GM21423 (cell line): ENCODE measurements at regions not wholly inside any gene's neighbourhood (a gene's known extent, or its start where the extent isn't known, plus 50 kb on each side); places are given as distances from the start of the nearest gene placed in this dataset.

Experiments
- ATAC-seq: cut with Tn5 transposase; IDR thresholded peaks from one replicate; pipeline ENCODE4 v1.9.1; 2021; ENCODE audit warnings: mild to moderate bottlenecking, moderate library complexity; ENCODE audit not compliant: unreplicated experiment

DNA sequence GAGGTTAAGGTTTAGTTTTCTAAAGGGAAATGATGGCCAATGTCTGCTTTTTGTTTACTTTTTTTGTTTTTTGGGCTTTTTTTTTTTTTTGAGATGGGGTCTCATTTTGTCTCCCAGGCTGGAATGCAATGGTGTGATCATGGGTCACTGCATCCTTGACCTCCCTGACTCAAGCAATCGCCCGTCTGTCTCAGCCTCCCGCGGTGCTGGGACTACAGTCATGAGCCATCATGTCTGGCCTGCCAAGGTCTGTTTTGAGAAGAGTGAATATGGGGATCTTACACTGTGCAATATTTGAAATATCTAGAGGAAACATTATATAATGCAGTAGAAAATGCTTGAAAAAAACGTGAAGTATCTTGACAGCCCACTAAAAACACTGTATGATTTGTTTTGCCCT lies 162.5 kb downstream of the GASK1B start:
- ATAC-seq = no peak

DNA sequence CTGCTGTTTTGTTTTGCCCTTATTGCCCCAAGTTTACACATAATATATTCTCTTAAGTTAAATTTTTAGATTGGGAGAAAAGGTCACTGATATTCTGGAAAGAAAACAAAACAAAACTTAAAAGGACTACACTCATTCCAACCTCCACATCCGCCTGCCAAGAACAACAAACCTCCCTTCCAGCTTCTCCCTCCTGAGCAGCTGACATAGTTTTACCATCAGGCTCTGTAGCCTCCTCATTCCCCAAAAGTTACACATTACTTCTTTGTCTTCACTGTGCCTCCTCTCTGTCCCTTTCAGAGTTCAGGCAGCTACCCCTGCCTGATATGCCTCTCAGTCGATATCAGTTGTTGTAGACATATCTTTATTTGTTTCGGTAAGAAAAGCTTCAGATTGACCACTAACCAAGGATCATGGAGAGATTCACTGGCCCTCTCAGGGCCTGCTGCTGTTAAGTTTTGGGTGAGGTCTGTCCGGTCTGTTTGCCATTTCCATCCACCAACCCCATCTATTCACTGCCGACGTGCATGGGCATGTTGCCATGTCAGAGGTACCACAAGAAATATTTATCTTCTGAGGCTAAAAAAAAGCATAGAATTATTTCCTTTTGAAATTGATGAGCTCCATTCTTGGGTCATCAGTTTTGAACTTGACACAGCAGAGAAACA lies 164.1 kb downstream of the GASK1B start:
- ATAC-seq = no peak

DNA sequence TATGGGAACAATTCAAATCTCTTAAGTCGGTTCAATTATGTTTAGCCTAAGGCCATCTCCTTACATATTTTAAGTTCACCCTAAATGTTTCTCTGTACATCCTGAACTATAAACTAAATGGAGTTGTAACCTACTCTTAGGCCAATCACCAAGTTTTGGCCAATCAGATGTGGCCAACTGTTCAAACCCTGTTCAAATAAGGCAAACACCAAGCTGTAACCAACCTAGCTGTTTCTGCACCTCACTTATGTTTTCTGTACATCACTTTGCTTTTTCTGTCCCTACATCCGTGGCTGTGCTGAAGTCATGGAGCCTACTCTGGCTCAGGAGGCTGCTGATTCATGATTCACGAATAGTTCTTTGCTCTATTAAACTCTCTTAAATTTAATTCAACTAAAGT lies 165.3 kb downstream of the GASK1B start:
- ATAC-seq = no peak

DNA sequence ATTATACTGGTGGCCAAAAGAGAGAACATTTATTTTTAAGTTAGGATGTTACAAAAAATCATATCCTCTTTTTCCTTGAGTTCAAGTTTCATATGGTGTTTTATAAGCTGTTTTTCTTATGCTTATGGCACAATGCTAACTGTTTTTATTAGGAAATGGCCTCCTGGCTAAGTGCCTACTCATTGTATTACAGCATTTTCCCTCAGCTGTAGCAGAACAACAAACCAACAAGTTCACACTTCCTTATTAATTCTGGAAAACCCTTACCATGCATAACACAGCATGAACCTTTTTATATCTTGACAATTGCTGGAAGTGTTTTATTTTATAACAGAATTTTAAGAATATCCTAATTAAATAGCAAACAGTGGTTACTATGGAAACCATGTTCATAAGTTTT lies 165.8 kb downstream of the GASK1B start:
- ATAC-seq = no peak

DNA sequence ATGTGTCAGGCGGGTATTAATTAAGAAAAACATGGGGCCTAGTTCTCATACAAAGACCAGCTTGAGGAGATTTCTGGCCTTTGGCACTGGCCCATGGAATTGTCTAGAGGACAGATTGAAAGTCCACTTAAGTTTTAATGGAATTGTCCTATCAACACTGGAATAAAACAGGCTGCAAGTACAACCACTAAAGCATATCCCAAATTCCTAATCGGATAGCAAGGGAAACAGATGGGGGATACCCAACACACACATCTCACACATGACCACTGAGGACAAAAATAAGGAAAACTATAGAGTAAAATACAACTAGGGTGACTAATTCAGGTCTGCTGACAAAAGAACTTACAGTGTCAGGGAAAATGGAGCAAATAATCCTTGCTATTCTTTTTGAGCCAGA lies 167.8 kb downstream of the GASK1B start:
- no peak for ATAC-seq

DNA sequence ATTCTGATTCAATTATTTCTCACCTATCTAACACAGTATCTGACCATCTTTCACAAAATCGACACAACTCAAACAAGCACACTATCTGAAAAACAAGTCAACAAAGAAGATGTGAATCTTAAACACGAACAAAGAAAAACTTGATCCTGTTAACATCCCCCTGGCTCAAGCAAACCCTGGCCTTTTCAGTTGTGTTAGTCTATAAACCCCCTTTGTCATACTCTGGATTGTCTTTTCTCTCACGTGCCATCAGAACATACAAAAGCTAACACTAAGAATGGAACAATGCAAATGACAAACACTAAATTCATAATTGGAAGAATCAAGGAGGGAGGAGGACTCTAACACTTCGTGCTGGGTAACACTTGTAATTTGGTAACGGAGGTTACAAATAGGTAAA lies 168.7 kb downstream of the GASK1B start:
- no peak for ATAC-seq

DNA sequence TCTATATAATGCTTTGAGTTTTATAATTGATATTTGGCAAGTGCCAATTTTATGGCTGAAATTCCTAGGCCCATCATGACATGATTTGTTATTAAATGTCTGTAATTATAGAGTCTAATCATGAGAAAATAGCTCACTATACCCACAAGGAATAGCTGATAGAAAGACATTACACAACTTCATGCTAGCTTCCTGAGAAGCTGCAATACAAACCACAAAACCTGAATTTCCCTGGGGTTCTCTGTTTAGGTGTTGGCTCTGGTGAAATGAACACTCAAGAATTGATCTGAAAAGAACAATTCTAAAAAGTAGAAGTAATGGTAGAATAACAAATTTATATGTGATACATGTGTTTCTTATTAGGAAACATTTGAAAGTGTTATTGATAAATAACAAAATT lies 169.6 kb downstream of the GASK1B start:
- no peak for ATAC-seq

DNA sequence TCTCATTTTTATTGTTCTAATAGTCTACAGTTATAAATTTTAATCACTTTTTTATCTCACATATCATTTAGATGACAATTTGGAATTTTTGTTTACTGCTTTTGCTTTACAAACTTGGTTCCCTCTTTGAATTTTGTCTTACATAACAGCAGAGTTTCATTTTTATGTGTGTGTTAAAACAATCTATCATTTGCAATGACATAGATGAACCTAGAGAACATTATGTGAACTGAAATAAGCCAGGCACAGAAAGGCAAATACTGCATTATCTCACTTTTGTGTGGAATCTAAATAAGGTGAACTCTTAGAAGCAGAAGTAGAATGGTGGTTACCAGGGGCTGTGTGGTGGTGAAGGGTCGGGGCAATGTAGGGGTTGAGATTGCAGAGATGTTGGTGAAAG lies 170.7 kb downstream of the GASK1B start:
- no peak for ATAC-seq

DNA sequence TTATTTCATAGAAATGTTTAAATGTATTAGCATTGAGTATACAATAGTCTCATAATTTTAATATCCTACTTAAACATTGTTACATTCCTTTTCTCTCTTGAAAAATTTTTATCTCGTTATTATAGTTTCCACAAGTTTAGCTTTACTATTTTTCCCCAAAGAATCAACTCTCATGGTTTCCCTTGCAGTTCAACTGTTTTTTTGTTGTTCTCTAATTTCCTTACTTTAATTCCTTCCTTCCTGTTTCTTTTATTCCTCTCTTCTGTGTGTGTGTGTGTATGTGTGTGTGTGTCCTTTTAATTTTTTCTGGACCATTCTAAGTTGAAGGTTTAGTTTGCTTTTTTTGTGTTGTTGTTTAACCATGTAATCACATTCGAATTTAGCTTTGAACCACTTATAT lies 171.1 kb downstream of the GASK1B start:
- ATAC-seq = no peak

DNA sequence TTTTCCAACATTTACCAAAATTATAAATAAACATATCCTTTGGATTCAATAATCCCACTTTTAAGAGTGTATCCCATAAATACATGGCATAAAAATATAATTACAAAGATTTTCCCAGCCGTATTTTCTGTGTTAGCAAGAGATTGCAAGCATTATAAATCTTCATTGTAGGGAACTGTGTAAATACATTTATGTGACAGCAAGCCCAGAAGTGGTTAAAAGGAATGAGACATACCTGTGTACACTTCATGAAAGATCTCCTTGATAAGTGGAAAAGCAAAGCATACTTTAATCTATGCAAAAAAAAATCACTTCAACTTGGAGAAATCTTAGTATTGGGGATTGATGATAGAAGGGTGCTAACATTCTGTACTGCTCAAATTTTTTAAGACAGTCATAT lies 173.1 kb downstream of the GASK1B start:
- ATAC-seq = no peak

DNA sequence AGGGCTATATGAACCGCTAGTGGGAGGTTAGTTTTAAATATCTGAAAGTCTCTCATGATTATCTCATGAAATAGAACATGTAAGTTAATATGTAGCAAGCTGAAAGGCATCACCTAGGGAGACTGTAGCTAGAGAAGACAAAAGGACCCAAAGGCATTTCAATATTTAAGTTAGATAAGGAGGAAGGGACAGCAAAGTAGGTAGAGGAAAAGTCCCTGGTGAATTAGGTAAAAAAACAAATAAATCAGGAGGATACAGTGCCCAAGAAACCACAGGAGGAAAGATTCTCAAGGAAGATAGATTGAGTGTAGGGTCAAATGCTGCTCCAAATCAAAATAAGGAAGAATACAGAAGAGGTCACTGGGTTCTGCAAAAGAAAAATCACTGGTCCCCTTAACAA lies 175.5 kb downstream of the GASK1B start:
- no peak for ATAC-seq

DNA sequence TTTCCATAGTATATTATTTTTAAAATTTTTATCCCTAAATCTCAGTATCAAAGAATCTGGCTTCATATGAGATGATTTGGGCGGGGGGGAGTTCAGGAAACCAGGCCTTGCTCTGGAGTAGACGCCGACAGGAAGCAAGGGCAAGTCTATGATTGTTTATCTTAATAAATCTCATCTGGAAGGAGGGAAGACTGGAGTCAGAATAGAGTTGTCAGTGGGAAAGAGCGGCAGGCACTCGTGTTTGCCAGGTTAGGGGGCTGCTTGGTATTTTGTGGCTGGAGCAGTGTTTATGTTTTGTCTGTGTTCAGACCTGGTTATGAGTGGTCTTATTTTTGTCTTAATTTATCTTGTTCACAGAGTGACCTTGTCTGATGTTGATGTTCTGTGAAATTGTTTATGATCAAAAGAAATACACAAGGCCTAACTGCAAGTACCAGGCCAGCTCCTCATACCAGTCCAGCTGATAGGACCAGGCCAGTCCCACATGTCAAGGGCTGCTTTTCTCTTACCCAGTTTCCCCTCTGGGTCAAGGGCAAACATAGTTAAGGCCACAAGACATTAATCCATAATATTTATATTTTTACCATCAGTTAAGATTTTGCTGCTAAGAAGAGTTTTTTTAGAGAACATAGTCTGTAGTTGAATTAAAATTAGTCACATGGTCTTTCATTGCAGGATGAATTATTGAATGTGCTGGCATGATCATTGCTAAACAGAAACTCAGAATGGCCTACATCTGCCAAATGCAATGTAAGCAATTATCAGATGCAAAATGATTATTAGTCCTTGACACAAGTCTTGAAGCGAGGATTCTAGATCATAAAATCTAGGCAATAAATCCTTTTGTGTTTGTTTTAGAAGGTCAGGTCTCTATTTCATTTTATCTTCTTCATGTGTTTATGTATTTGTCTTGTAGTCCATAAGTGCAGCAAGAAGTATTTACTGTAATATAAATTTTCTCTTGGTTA lies 176.5 kb downstream of the GASK1B start:
- no peak for ATAC-seq

DNA sequence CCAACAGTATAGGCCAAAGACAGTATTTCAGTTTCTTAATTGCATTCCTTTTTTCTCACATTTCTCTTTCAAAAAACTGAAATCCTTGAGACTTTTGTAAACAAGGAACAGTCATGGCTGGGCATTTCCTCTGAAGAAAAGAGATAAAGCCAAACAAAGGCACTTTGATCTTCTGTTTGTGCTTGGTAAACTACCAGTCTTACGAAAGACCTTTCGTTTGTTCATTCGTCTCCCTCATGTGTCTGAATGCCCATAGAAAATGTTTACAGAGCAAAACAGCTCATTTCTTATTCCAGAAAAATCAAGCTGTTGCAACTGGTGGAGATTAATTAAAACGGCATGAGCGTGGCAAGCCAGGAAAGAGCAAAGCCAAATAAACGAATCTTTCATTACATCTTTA lies 178.0 kb downstream of the GASK1B start:
- ATAC-seq = no peak

DNA sequence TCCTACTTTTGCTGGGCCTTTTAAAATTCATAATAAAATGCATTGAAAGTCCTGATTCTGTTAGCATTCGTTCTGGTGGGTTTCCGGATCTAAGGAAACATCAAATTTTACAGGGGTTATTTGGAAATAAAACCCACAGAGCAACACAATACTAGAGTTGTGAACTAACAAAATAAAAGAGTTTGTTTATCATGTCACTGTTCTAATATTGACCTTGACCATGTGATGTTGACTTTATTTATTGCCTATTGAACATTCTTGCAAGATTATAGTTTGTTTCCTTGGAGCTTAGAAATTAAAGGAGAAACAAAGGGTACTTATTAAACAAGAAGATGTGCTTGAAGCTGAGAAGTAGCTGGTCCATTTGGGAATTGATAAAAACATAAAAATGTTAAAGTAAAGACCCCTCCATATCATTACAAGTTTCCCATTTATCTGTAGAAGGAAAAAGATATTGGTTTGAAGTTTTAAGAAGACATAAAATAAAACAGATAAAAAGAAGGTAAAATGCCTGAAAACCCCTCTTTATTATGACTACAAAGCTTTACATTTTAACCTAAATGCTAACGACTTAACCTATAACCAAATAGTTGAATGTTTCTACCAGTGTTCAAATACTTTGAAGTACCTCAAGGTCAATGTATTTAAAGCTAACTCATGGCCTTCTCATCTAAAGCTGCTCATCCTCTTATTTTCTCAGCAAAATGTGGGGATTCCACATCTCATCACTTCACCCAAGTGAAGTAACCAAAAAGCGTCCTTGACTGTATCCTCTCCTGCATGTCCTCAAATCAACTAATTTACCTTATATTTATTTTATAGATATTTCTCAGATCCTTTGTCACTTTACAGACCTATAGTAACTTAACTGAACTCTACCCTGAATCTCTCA lies 179.6 kb downstream of the GASK1B start:
- ATAC-seq = no peak

DNA sequence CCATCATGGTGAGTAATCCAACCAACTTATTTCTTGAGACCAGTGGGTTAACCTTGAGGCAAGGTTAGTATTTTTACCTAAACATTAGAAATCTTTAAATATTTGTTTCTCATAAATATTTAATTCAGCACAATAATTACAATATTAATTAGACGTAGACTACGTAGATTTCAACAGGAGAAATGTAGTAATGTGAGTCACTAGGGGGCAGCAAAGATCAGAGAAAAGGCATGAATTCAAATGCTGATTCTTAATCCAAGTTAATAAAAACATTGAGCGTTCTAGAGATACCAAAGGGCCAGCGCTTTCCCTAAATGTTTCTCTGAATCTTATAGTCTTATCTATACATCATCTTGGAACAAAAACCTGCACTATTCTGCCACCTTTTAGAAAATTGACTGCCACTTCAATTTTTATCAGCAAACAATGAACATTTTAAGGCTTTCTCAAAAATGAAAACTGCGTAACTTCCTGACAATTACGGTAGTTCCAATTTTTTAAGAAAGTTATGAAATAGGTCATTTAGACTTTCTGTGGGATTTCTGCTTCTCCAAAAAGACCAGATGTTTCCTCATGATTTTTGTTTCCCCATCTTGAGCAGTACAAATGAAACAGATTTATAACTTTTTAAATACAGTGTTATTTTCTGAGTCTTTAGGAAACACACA lies 180.7 kb downstream of the GASK1B start:
- ATAC-seq = no peak

DNA sequence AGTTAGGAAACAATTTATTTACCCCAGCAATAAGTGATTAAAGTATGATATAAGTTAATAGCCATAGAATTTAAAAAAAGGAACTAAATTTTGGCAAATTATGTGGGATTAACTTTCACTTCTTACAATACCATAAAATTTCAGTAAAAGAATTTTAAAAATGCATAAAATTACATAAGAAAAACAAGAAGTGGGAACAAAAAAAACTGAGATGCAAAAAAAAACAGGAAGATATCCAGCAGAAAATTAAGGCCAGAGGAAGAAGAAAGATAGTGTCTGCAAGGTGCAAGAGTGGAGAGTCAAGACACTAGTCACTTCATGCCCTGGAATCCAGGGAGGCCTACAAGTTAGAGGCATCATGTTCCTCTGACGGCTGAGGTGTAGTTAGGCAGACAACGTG lies 184.2 kb downstream of the GASK1B start:
- no peak for ATAC-seq

DNA sequence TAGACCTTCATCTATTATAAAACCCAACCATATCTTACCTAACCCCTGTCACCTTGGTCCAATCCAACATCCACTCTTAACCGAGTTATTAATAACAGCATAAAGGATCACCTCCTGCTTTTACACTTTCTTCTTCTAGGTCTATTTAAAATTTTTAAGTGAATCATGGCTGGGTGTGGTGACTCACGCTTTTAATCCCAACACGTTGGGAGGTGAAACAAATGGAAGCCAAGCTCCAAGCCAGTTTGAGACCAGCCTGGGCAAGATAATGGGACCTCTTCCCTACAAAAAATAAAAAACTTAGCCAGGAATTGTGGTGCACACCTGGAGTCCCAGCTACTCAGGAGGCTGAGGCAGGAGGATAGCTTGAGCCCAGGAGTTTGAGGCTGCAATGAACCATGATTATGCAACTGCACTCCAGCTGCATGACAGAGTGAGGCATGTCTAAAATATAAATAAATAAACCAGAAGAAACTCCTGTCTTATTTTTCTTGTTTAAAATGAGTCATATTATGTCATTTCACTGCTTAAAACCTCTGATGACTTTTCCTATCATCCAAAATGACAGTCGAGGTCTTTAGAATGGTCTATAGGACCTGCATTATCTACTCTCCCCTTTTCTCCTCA lies 188.4 kb downstream of the GASK1B start:
- ATAC-seq = no peak

DNA sequence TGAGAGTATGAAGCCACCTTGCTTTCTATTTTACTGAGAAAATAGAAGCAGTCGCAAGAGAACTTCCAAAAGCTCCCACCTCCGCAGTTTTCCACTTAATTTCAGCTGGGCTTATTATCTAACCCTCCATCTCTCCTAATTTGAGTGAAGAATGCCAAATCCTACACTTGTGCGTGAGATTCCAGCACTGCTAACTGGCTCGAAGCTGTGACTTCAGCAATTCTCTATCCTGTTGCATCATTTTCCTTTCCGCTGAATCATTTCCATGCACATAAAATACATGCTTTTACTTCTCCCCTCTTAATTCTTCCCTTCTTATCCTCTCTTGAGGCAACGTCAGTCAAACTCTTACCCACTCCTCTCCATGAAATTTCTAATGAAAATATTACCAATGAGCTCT lies 189.5 kb downstream of the GASK1B start:
- ATAC-seq = no peak

DNA sequence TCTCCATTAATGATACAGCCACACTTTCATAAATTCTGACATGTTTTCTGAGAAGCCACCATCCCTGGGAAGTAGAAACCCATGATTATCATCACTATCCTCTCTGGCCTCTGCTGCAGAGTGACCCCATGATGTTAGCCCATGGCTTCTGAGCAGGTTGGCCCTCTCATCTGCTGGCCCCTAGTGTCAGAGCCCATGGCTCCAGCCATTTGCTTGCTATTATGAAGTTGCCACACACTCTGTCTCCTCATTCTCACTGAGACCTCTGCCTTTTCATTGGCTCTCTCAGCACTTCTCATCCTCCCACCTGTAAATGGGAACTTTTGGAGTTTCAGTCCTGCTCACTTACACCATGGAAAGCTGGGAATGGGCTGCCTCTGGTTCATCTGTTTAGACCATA lies 192.7 kb downstream of the GASK1B start:
- no peak for ATAC-seq

DNA sequence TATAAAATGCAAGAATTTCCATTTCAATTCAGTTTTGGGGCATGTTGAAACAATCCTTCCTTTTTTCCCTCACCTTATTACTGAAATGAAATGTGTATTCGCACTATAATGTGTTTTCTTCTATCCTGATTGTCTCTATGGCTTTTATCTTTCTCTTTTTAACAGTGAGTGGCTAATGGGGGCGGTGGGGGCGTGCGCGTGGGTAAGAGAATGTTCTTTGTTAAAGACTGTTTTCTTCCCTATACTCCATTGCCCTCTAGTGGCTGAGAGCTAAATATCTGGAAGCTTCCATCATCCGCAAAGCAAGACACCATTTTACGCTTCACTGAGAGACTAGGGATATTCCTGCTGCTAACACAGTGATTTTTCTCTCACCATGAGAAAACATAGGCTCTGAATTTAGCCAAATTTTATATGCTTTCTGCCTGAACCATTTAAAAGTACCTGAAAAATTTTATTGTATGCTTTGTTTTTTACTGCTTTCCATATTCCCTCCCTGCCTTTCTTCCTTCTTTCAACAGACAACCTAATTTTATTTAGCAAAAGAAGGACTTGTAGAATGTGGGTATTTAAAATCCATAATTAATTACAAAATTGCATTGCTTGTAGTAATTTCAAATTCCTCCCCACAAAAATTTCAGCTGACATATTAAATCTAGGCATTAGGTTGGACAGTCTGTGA lies 194.0 kb downstream of the GASK1B start:
- ATAC-seq = peak; percentile 94
